22Rv1 (cell line): ENCODE measurements at regions not wholly inside any gene's neighbourhood (a gene's known extent, or its start where the extent isn't known, plus 50 kb on each side); places are given as distances from the start of the nearest gene placed in this dataset.

Experiments
- ZFX ChIP-seq: fragments of 450-650 bp; IDR thresholded peaks from 2 replicates; pipeline ENCODE4 v1.6.1; 2017; ENCODE audit warnings: antibody characterized with exemption, borderline replicate concordance
- TF ChIP-seq, protein P1 (sequence below): fragments of 450-650 bp; IDR thresholded peaks from 2 replicates; pipeline ENCODE4 v1.5.1; 2017; ENCODE audit warnings: mild to moderate bottlenecking

- TF ChIP-seq, protein P1, sequence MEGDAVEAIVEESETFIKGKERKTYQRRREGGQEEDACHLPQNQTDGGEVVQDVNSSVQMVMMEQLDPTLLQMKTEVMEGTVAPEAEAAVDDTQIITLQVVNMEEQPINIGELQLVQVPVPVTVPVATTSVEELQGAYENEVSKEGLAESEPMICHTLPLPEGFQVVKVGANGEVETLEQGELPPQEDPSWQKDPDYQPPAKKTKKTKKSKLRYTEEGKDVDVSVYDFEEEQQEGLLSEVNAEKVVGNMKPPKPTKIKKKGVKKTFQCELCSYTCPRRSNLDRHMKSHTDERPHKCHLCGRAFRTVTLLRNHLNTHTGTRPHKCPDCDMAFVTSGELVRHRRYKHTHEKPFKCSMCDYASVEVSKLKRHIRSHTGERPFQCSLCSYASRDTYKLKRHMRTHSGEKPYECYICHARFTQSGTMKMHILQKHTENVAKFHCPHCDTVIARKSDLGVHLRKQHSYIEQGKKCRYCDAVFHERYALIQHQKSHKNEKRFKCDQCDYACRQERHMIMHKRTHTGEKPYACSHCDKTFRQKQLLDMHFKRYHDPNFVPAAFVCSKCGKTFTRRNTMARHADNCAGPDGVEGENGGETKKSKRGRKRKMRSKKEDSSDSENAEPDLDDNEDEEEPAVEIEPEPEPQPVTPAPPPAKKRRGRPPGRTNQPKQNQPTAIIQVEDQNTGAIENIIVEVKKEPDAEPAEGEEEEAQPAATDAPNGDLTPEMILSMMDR, result no peak
- TF ChIP-seq ZFX, result no peak
Measured at GRCh38 chr19:28936001-28936400, 276.9 kb downstream of the UQCRFS1 start.
